ENCODE measurements at regions not wholly inside any gene's neighbourhood (a gene's known extent, or its start where the extent isn't known, plus 50 kb on each side); places are given as distances from the start of the nearest gene placed in this dataset.

- no peak for DNase-seq
Observed at GRCh38 chr18:77522051-77522675, 272.5 kb downstream of the GALR1 start.

- DNase-seq: peak in 1 of 2 experiments; percentile 15
Observed at GRCh38 chr18:77524909-77525308, 275.3 kb downstream of the GALR1 start.

- DNase-seq: no peak
Observed at GRCh38 chr18:77526962-77527361, 277.3 kb downstream of the GALR1 start.

GRCh38 chr18:77528872-77529271, 279.2 kb downstream of the GALR1 start:
- no peak for DNase-seq

GRCh38 chr18:77529492-77530176, 280.0 kb downstream of the GALR1 start:
- no peak for DNase-seq

- no peak for DNase-seq
Observed at GRCh38 chr18:77530732-77531131, 281.1 kb downstream of the GALR1 start.

- no peak for DNase-seq
Observed at GRCh38 chr18:77539860-77540259, 290.2 kb downstream of the GALR1 start.

GRCh38 chr18:77544792-77545191, 295.1 kb downstream of the GALR1 start:
- DNase-seq: no peak

- DNase-seq: no peak
Observed at GRCh38 chr18:77547757-77548156, 298.1 kb downstream of the GALR1 start.

- no peak for DNase-seq
Observed at GRCh38 chr18:77548790-77549420, 299.3 kb downstream of the GALR1 start.

- DNase-seq: no peak
Observed at GRCh38 chr18:77550625-77551024, 301.0 kb downstream of the GALR1 start.

GRCh38 chr18:77551055-77551454, 301.4 kb downstream of the GALR1 start:
- DNase-seq: no peak

GRCh38 chr18:77552945-77553344, 303.3 kb downstream of the GALR1 start:
- DNase-seq: no peak

- no peak for DNase-seq
Observed at GRCh38 chr18:77554061-77554460, 304.4 kb downstream of the GALR1 start.

GRCh38 chr18:77557046-77557587, 307.5 kb downstream of the GALR1 start:
- DNase-seq: no peak

- no peak for DNase-seq
Observed at GRCh38 chr18:77559274-77559910, 309.7 kb downstream of the GALR1 start.

- DNase-seq: no peak
Observed at GRCh38 chr18:77560341-77560992, 310.8 kb downstream of the GALR1 start.

- no peak for DNase-seq
Observed at GRCh38 chr18:77566604-77567003, 317.0 kb downstream of the GALR1 start.

GRCh38 chr18:77567205-77567604, 317.6 kb downstream of the GALR1 start:
- DNase-seq: peak in 1 of 2 experiments; percentile 39

GRCh38 chr18:77571743-77572142, 322.1 kb downstream of the GALR1 start:
- no peak for DNase-seq

GRCh38 chr18:77572537-77572936, 322.9 kb downstream of the GALR1 start:
- no peak for DNase-seq

- no peak for DNase-seq
Observed at GRCh38 chr18:77573571-77573970, 323.9 kb downstream of the GALR1 start.

- DNase-seq: no peak
Observed at GRCh38 chr18:77590943-77591515, 341.4 kb downstream of the GALR1 start.

Data from NCI-H524 (cell line).